HepG2 (cell line): ENCODE measurements at regions not wholly inside any gene's neighbourhood (a gene's known extent, or its start where the extent isn't known, plus 50 kb on each side); places are given as distances from the start of the nearest gene placed in this dataset.

ENCODE experiments used
- BCL6 ChIP-seq: IDR thresholded peaks from 2 replicates; pipeline ENCODE4 v1.6.1; 2016; ENCODE audit warnings: missing genetic modification reagents, missing compliant biosample characterization
- ZNF224 ChIP-seq: sonication (generic); formaldehyde crosslinking; IDR thresholded peaks from 2 replicates; pipeline ENCODE4 v1.5.0; 2020; ENCODE audit warnings: mild to moderate bottlenecking, missing genetic modification reagents
- TF ChIP-seq, protein P1 (sequence below): sonication (generic); formaldehyde crosslinking; IDR thresholded peaks from 2 replicates; pipeline ENCODE4 v1.5.0; 2020; ENCODE audit warnings: mild to moderate bottlenecking, missing genetic modification reagents, moderate library complexity
- TF ChIP-seq, protein P2 (sequence below): fragments of 450-650 bp; IDR thresholded peaks from 2 replicates; pipeline ENCODE4 v1.6.1; 2017; ENCODE audit warnings: mild to moderate bottlenecking

DNA sequence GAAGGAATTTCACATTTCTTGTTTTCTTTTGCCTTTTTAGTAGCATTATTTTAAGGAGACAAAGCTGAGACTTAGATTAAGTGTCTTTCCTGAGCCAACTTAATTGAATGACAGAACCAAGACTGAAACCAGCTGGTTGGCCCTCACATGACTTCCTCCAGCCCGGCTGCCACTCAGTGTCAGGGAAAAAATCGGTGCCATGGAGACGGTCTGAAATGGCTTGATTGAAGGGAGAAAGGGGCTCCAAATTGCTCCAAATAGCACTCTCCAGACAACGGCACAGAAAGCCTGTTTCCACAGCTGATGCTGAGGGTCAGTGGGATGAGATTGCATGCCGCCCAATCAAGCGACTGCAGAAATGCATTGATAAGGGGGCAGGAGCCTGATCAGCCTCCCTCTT, 475.2 kb upstream of the IL12A start:
- TF ChIP-seq ZNF224 (CRISPR knock-in tag) (no peak), BCL6 (no peak)
- TF ChIP-seq, protein P1, sequence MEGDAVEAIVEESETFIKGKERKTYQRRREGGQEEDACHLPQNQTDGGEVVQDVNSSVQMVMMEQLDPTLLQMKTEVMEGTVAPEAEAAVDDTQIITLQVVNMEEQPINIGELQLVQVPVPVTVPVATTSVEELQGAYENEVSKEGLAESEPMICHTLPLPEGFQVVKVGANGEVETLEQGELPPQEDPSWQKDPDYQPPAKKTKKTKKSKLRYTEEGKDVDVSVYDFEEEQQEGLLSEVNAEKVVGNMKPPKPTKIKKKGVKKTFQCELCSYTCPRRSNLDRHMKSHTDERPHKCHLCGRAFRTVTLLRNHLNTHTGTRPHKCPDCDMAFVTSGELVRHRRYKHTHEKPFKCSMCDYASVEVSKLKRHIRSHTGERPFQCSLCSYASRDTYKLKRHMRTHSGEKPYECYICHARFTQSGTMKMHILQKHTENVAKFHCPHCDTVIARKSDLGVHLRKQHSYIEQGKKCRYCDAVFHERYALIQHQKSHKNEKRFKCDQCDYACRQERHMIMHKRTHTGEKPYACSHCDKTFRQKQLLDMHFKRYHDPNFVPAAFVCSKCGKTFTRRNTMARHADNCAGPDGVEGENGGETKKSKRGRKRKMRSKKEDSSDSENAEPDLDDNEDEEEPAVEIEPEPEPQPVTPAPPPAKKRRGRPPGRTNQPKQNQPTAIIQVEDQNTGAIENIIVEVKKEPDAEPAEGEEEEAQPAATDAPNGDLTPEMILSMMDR (CRISPR knock-in tag), result no peak
- TF ChIP-seq, protein P2, sequence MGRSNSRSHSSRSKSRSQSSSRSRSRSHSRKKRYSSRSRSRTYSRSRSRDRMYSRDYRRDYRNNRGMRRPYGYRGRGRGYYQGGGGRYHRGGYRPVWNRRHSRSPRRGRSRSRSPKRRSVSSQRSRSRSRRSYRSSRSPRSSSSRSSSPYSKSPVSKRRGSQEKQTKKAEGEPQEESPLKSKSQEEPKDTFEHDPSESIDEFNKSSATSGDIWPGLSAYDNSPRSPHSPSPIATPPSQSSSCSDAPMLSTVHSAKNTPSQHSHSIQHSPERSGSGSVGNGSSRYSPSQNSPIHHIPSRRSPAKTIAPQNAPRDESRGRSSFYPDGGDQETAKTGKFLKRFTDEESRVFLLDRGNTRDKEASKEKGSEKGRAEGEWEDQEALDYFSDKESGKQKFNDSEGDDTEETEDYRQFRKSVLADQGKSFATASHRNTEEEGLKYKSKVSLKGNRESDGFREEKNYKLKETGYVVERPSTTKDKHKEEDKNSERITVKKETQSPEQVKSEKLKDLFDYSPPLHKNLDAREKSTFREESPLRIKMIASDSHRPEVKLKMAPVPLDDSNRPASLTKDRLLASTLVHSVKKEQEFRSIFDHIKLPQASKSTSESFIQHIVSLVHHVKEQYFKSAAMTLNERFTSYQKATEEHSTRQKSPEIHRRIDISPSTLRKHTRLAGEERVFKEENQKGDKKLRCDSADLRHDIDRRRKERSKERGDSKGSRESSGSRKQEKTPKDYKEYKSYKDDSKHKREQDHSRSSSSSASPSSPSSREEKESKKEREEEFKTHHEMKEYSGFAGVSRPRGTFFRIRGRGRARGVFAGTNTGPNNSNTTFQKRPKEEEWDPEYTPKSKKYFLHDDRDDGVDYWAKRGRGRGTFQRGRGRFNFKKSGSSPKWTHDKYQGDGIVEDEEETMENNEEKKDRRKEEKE, result no peak
